ENCODE measurements at regions not wholly inside any gene's neighbourhood (a gene's known extent, or its start where the extent isn't known, plus 50 kb on each side); places are given as distances from the start of the nearest gene placed in this dataset.

- TF ChIP-seq, protein P1, sequence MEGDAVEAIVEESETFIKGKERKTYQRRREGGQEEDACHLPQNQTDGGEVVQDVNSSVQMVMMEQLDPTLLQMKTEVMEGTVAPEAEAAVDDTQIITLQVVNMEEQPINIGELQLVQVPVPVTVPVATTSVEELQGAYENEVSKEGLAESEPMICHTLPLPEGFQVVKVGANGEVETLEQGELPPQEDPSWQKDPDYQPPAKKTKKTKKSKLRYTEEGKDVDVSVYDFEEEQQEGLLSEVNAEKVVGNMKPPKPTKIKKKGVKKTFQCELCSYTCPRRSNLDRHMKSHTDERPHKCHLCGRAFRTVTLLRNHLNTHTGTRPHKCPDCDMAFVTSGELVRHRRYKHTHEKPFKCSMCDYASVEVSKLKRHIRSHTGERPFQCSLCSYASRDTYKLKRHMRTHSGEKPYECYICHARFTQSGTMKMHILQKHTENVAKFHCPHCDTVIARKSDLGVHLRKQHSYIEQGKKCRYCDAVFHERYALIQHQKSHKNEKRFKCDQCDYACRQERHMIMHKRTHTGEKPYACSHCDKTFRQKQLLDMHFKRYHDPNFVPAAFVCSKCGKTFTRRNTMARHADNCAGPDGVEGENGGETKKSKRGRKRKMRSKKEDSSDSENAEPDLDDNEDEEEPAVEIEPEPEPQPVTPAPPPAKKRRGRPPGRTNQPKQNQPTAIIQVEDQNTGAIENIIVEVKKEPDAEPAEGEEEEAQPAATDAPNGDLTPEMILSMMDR (IDR thresholded peaks at IDR 0.05) = no peak
- TF ChIP-seq EP300 (IDR thresholded peaks at IDR 0.05) = no peak
These were observed 1014.8 kb downstream of the RAPGEF2 start for GRCh38 chr4:160117686-160118085.

All from upper lobe of left lung (tissue), 4 donors.